HCT116 (cell line): ENCODE measurements at regions not wholly inside any gene's neighbourhood (a gene's known extent, or its start where the extent isn't known, plus 50 kb on each side); places are given as distances from the start of the nearest gene placed in this dataset.

Experiments used
- ATAC-seq: fragments of 200-7000 bp; cut with Tn5 transposase; 2 replicates; pipeline ENCODE4 v1.9.1; 2020; ENCODE audit warnings: mild to moderate bottlenecking, moderate library complexity
- BruUV-seq: library from RNA; stranded (reverse); fragments of 400-500 nt; replicated peaks from 2 replicates; lab custom pipeline; 2021; lab: Mats Ljungman, UMichigan
- CTCF ChIA-PET: fragments of 300-600 bp; sonication (Branson Sonifier 250); formaldehyde crosslinking; loops from one replicate; lab custom pipeline; 2021; ENCODE audit warnings: antibody characterized with exemption; lab: Charles Lee
- POLR2A ChIA-PET: fragments of 300-600, 350-600 bp; sonication (Branson Sonifier 250); formaldehyde crosslinking; loops from one replicate; lab custom pipeline; 2021; ENCODE audit warnings: antibody characterized with exemption; lab: Charles Lee
- RAD21 ChIA-PET, 2 experiments: fragments of 300-600 bp; sonication (Branson Sonifier 250); formaldehyde crosslinking; loops; one replicate each; lab custom pipeline; 2023; ENCODE audit warnings: low total read pairs in 2 of 2; ENCODE audit not compliant: uncharacterized antibody in 2 of 2, unreplicated experiment in 2 of 2, low non-redundant PET in 1 of 2; lab: Charles Lee
- DNase-seq: peaks from one replicate; pipeline ENCODE4 v3.0.0-alpha.2; 2010; ENCODE audit warnings: low read depth, low spot score
- H2AFZ ChIP-seq: fragments of 200-600 bp; shearing (Covaris generic), sonication (generic); 2 replicates; pipeline ENCODE4 v1.6.1; 2017; ENCODE audit warnings: low read depth, mixed run types, mixed read lengths, antibody characterized with exemption, low read length; ENCODE audit not compliant: poor library complexity, severe bottlenecking
- H3K27ac ChIP-seq: 2 replicates; pipeline ENCODE4 v1.5.1; 2012; ENCODE audit warnings: low read depth, low read length
- H3K27me3 ChIP-seq: fragments of 200-600 bp; sonication (generic); 2 replicates; pipeline ENCODE4 v1.6.1; 2016; ENCODE audit warnings: mixed run types, low read length, mixed read lengths; ENCODE audit not compliant: insufficient read depth
- H3K36me3 ChIP-seq, 2 experiments: fragments of 200-500 bp in 1 of 2; fragments of 200-600 bp in 1 of 2; sonication (Bioruptor generic) in 1 of 2; sonication (generic) in 1 of 2; 2 replicates each; pipeline versions ENCODE4 v1.5.1 to v1.6.1; 2014 to 2016; ENCODE audit warnings: low read length in 2 of 2, inconsistent platforms in 1 of 2, mixed read lengths in 1 of 2, mixed run types in 1 of 2; ENCODE audit not compliant: insufficient read depth in 2 of 2, control insufficient read depth in 1 of 2
- H3K4me1 ChIP-seq, 2 experiments: fragments of 200-600 bp in 1 of 2; sonication (generic) in 1 of 2; 2 replicates each; pipeline versions ENCODE4 v1.5.1 to v1.6.1; 2012 to 2017; ENCODE audit warnings: low read length in 2 of 2, inconsistent platforms in 1 of 2, mild to moderate bottlenecking in 1 of 2, mixed read lengths in 1 of 2, mixed run types in 1 of 2, moderate library complexity in 1 of 2; ENCODE audit not compliant: insufficient read depth in 2 of 2, control insufficient read depth in 1 of 2
- H3K4me2 ChIP-seq: fragments of 200-600 bp; sonication (generic); 2 replicates; pipeline ENCODE4 v1.6.1; 2017; ENCODE audit warnings: mixed run types, low read length, mixed read lengths
- H3K4me3 ChIP-seq, 2 experiments: fragments of 200-600 bp in 1 of 2; sonication (generic) in 1 of 2; replicated peaks in 1 of 2; 2 replicates each; pipeline ENCODE4 v1.5.1; 2011 to 2016; ENCODE audit warnings: low read length in 2 of 2, control low read depth in 1 of 2, low read depth in 1 of 2, mild to moderate bottlenecking in 1 of 2, mixed read lengths in 1 of 2, mixed run types in 1 of 2
- H3K79me2 ChIP-seq: fragments of 200-600 bp; sonication (generic); 2 replicates; pipeline ENCODE4 v1.6.1; 2017; ENCODE audit warnings: mild to moderate bottlenecking, mixed run types, low read length, moderate library complexity, mixed read lengths; ENCODE audit not compliant: insufficient read depth
- H3K9ac ChIP-seq: fragments of 200-600 bp; sonication (generic); 2 replicates; pipeline ENCODE4 v1.6.1; 2016; ENCODE audit warnings: low read length, mixed read lengths
- H3K9me2 ChIP-seq: fragments of 200-600 bp; sonication (generic), shearing (Covaris generic); 2 replicates; pipeline ENCODE4 v1.6.1; 2017; ENCODE audit warnings: mixed run types, mild to moderate bottlenecking, moderate library complexity; ENCODE audit not compliant: insufficient read depth
- H3K9me3 ChIP-seq, 2 experiments: fragments of 200-500 bp in 1 of 2; fragments of 200-600 bp in 1 of 2; sonication (Bioruptor generic) in 1 of 2; sonication (generic) in 1 of 2; 2 replicates each; pipeline ENCODE4 v1.6.1; 2014 to 2017; ENCODE audit warnings: low read length in 2 of 2, mixed read lengths in 2 of 2, inconsistent platforms in 1 of 2, low read depth in 1 of 2, mild to moderate bottlenecking in 1 of 2, mixed run types in 1 of 2, moderate library complexity in 1 of 2; ENCODE audit not compliant: control insufficient read depth in 1 of 2, insufficient read depth in 1 of 2
- H4K20me1 ChIP-seq: fragments of 200-600 bp; sonication (generic), shearing (Covaris generic); 2 replicates; pipeline ENCODE4 v1.6.1; 2017; ENCODE audit warnings: mixed run types, mild to moderate bottlenecking, moderate library complexity; ENCODE audit not compliant: insufficient read depth
- CBX3 ChIP-seq: IDR thresholded peaks from 2 replicates; pipeline ENCODE4 v1.6.1; 2012; ENCODE audit warnings: low read depth
- CEBPB ChIP-seq: IDR thresholded peaks from 2 replicates; pipeline ENCODE4 v1.6.1; 2012; ENCODE audit warnings: low read depth
- ELF1 ChIP-seq: IDR thresholded peaks from 2 replicates; pipeline ENCODE4 v1.6.1; 2012; ENCODE audit warnings: low read depth, borderline replicate concordance
- EZH2 ChIP-seq: fragments of 200-600 bp; sonication (generic); IDR thresholded peaks from 2 replicates; pipeline ENCODE4 v1.6.1; 2017; ENCODE audit warnings: antibody characterized with exemption, mixed run types
- FOSL1 ChIP-seq: IDR thresholded peaks from 2 replicates; pipeline ENCODE4 v1.6.1; 2012; ENCODE audit warnings: low read depth
- JUND ChIP-seq: IDR thresholded peaks from 2 replicates; pipeline ENCODE4 v1.6.1; 2012
- POLR2A ChIP-seq: IDR thresholded peaks from 2 replicates; pipeline ENCODE4 v1.7.0; 2011; ENCODE audit warnings: borderline replicate concordance; ENCODE audit not compliant: insufficient read depth, insufficient read length; ENCODE audit errors: extremely low read depth
- POLR2AphosphoS5 ChIP-seq: IDR thresholded peaks from 2 replicates; pipeline ENCODE4 v1.6.1; 2011; ENCODE audit warnings: mild to moderate bottlenecking, low read depth, low read length, moderate library complexity
- RAD21 ChIP-seq: IDR thresholded peaks from 2 replicates; pipeline ENCODE4 v1.6.1; 2012; ENCODE audit warnings: low read depth, mild to moderate bottlenecking
- SIN3A ChIP-seq: IDR thresholded peaks from 2 replicates; pipeline ENCODE4 v1.6.1; 2012; ENCODE audit warnings: low read depth
- SP1 ChIP-seq: IDR thresholded peaks from 2 replicates; pipeline ENCODE4 v1.6.1; 2012; ENCODE audit warnings: low read depth
- SRF ChIP-seq: IDR thresholded peaks from 2 replicates; pipeline ENCODE4 v1.6.1; 2012; ENCODE audit warnings: low read depth
- TCF7L2 ChIP-seq: IDR thresholded peaks from 2 replicates; pipeline ENCODE4 v1.7.0; 2011; ENCODE audit warnings: borderline replicate concordance, inconsistent platforms; ENCODE audit not compliant: insufficient read depth, insufficient read length; ENCODE audit errors: extremely low read depth
- YY1 ChIP-seq: IDR thresholded peaks from 2 replicates; pipeline ENCODE4 v1.6.1; 2011; ENCODE audit warnings: low read length, low read depth, moderate library complexity, mild to moderate bottlenecking; ENCODE audit not compliant: insufficient replicate concordance; ENCODE audit errors: extremely low read depth
- ZFX ChIP-seq: fragments of 450-650 bp; IDR thresholded peaks from 2 replicates; pipeline ENCODE4 v1.6.1; 2017
- ZNF274 ChIP-seq: fragments of 200-500 bp; sonication (Bioruptor generic); IDR thresholded peaks from 2 replicates; pipeline ENCODE4 v1.6.1; 2014; ENCODE audit warnings: mild to moderate bottlenecking, low read depth, low read length, inconsistent platforms
- intact Hi-C: fragments of 100-400 bp; cut with micrococcal nuclease; formaldehyde crosslinking; loops from 2 replicates; pipeline ENCODE4 v1.10.0; 2022
- TF ChIP-seq, protein P1 (sequence below): IDR thresholded peaks from 2 replicates; pipeline ENCODE4 v1.6.1; 2012
- TF ChIP-seq, protein P2 (sequence below): IDR thresholded peaks from 2 replicates; pipeline ENCODE4 v1.6.1; 2012; ENCODE audit warnings: low read depth
- TF ChIP-seq, protein P3 (sequence below): IDR thresholded peaks from 2 replicates; pipeline ENCODE4 v1.6.1; 2012
- TF ChIP-seq, protein P4 (sequence below): IDR thresholded peaks from 2 replicates; pipeline ENCODE4 v1.6.1; 2011; ENCODE audit warnings: mild to moderate bottlenecking, low read length, moderate library complexity; ENCODE audit not compliant: insufficient replicate concordance; ENCODE audit errors: extremely low read depth

DNA sequence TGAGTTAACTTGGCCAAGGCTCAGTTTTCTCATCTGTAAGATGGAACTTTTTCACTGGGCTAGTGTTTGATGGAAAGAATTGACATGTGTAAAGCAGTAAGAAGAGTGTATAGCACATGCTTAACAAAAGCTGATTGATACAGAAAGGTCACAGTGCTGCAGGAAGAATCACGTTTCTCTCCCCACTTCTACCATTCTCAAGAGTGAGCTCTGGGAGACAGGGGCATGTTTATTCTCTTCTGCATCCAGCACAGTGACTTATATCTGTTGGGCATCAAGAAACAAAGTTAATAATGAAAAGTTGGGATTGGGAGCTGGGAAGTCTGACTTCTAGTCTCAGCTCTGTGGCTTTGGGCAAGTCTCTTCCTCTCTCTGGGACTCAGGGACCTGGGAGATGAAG is 55.3 kb downstream of the IRX3 start:
- Histone ChIP-seq H3K36me3 (no peaks in the 10 kb centered on the region), H3K4me2 (no peak overlapping the region), H3K27me3 (peaks cover 20% of the 10 kb centered on the region; the same call in 1 of the 2 replicates), H3K4me1 (no peaks in the 10 kb centered on the region), H3K79me2 (no peaks in the 10 kb centered on the region), H4K20me1 (no peaks in the 10 kb centered on the region), H3K9me3 (no peaks in the 10 kb centered on the region), H2AFZ (no peak overlapping the region), H3K9ac (no peak overlapping the region), H3K9me2 (no peaks in the 10 kb centered on the region), H3K4me3 (no peak overlapping the region), H3K27ac (no peak overlapping the region)
- BruUV-seq = no TSS peak
- POLR2A ChIA-PET = no interaction called here
- DNase-seq (no peak), ATAC-seq (no peak)
- RAD21 ChIA-PET = no interaction called here
- intact Hi-C loops = no loop called here
- TF ChIP-seq, protein P1, sequence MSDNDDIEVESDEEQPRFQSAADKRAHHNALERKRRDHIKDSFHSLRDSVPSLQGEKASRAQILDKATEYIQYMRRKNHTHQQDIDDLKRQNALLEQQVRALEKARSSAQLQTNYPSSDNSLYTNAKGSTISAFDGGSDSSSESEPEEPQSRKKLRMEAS = no peak
- TF ChIP-seq CBX3 = no peak
- no peak for TF ChIP-seq SIN3A
- TF ChIP-seq, protein P2, sequence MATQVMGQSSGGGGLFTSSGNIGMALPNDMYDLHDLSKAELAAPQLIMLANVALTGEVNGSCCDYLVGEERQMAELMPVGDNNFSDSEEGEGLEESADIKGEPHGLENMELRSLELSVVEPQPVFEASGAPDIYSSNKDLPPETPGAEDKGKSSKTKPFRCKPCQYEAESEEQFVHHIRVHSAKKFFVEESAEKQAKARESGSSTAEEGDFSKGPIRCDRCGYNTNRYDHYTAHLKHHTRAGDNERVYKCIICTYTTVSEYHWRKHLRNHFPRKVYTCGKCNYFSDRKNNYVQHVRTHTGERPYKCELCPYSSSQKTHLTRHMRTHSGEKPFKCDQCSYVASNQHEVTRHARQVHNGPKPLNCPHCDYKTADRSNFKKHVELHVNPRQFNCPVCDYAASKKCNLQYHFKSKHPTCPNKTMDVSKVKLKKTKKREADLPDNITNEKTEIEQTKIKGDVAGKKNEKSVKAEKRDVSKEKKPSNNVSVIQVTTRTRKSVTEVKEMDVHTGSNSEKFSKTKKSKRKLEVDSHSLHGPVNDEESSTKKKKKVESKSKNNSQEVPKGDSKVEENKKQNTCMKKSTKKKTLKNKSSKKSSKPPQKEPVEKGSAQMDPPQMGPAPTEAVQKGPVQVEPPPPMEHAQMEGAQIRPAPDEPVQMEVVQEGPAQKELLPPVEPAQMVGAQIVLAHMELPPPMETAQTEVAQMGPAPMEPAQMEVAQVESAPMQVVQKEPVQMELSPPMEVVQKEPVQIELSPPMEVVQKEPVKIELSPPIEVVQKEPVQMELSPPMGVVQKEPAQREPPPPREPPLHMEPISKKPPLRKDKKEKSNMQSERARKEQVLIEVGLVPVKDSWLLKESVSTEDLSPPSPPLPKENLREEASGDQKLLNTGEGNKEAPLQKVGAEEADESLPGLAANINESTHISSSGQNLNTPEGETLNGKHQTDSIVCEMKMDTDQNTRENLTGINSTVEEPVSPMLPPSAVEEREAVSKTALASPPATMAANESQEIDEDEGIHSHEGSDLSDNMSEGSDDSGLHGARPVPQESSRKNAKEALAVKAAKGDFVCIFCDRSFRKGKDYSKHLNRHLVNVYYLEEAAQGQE = no peak
- no peak for TF ChIP-seq POLR2AphosphoS5
- no peak for TF ChIP-seq FOSL1
- TF ChIP-seq RAD21 = no peak
- TF ChIP-seq YY1 = no peak
- TF ChIP-seq TCF7L2 = no peak
- TF ChIP-seq EZH2 = no peak
- TF ChIP-seq CEBPB = no peak
- no peak for TF ChIP-seq SRF
- no peak for TF ChIP-seq SP1
- TF ChIP-seq ZFX = no peak
- TF ChIP-seq, protein P3, sequence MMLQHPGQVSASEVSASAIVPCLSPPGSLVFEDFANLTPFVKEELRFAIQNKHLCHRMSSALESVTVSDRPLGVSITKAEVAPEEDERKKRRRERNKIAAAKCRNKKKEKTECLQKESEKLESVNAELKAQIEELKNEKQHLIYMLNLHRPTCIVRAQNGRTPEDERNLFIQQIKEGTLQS = no peak
- TF ChIP-seq JUND = no peak
- no peak for TF ChIP-seq POLR2A
- TF ChIP-seq ZNF274 = no peak
- TF ChIP-seq, protein P4, sequence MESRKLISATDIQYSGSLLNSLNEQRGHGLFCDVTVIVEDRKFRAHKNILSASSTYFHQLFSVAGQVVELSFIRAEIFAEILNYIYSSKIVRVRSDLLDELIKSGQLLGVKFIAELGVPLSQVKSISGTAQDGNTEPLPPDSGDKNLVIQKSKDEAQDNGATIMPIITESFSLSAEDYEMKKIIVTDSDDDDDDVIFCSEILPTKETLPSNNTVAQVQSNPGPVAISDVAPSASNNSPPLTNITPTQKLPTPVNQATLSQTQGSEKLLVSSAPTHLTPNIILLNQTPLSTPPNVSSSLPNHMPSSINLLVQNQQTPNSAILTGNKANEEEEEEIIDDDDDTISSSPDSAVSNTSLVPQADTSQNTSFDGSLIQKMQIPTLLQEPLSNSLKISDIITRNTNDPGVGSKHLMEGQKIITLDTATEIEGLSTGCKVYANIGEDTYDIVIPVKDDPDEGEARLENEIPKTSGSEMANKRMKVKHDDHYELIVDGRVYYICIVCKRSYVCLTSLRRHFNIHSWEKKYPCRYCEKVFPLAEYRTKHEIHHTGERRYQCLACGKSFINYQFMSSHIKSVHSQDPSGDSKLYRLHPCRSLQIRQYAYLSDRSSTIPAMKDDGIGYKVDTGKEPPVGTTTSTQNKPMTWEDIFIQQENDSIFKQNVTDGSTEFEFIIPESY = no peak
- no peak for TF ChIP-seq ELF1
- CTCF ChIA-PET = no interaction called here
